Vagina (tissue), 2 donors: ENCODE measurements at regions not wholly inside any gene's neighbourhood (a gene's known extent, or its start where the extent isn't known, plus 50 kb on each side); places are given as distances from the start of the nearest gene placed in this dataset.

Experiments used
- DNase-seq, 2 donors: peaks; one replicate each; pipeline ENCODE4 v3.0.0-alpha.2; 2017; ENCODE audit errors: extremely low spot score in 2 of 2
- H3K27ac ChIP-seq: fragments of 200-600 bp; sonication (generic); one replicate; pipeline ENCODE4 v1.5.1; 2019
- H3K27me3 ChIP-seq: fragments of 200-600 bp; sonication (generic); one replicate; pipeline ENCODE4 v1.5.1; 2019
- H3K36me3 ChIP-seq, 2 donors: fragments of 200-600 bp; sonication (generic); one replicate each; pipeline ENCODE4 v1.5.1; 2017 to 2019
- H3K4me1 ChIP-seq: fragments of 200-600 bp; sonication (generic); one replicate; pipeline ENCODE4 v1.5.1; 2019
- H3K4me3 ChIP-seq, 2 donors: fragments of 200-600 bp; sonication (generic); 1 replicate in 1 of 2; 2 replicates in 1 of 2; pipeline ENCODE4 v1.5.1; 2016 to 2019
- H3K9me3 ChIP-seq: fragments of 200-600 bp; sonication (generic); one replicate; pipeline ENCODE4 v1.5.1; 2019
- POLR2A ChIP-seq, 2 donors: fragments of 450-650 bp; IDR thresholded peaks; one replicate each; pipeline ENCODE4 v1.6.1; 2017; ENCODE audit warnings: antibody characterized with exemption in 2 of 2, mild to moderate bottlenecking in 2 of 2, moderate library complexity in 2 of 2
- POLR2AphosphoS5 ChIP-seq, 2 donors: sonication (generic); formaldehyde crosslinking; IDR thresholded peaks; one replicate each; pipeline ENCODE4 v1.9.0; 2017; ENCODE audit warnings: antibody characterized with exemption in 2 of 2, mild to moderate bottlenecking in 2 of 2, low read depth in 1 of 2; ENCODE audit not compliant: insufficient read depth in 1 of 2
- intact Hi-C: fragments of 100-400 bp; cut with DNase I; formaldehyde crosslinking; loops from one replicate; pipeline ENCODE4 v1.15.1; 2023
- TF ChIP-seq, protein P1 (sequence below), 3 experiments: fragments of 450-650 bp in 2 of 3; fragments of 200-600 bp in 1 of 3; sonication (generic) in 1 of 3; IDR thresholded peaks; one replicate each; pipeline ENCODE4 v1.5.1; 2017 to 2019; ENCODE audit warnings: antibody characterized with exemption in 3 of 3, mild to moderate bottlenecking in 2 of 3, moderate library complexity in 2 of 3

- no peaks in the 10 kb centered on the region for H3K4me1 ChIP-seq
- H3K27ac ChIP-seq, result no peak overlapping the region
- H3K36me3 ChIP-seq, result no peaks in the 10 kb centered on the region
- intact Hi-C loops, result no loop called here
- DNase-seq, result no peak
- TF ChIP-seq, protein P1, sequence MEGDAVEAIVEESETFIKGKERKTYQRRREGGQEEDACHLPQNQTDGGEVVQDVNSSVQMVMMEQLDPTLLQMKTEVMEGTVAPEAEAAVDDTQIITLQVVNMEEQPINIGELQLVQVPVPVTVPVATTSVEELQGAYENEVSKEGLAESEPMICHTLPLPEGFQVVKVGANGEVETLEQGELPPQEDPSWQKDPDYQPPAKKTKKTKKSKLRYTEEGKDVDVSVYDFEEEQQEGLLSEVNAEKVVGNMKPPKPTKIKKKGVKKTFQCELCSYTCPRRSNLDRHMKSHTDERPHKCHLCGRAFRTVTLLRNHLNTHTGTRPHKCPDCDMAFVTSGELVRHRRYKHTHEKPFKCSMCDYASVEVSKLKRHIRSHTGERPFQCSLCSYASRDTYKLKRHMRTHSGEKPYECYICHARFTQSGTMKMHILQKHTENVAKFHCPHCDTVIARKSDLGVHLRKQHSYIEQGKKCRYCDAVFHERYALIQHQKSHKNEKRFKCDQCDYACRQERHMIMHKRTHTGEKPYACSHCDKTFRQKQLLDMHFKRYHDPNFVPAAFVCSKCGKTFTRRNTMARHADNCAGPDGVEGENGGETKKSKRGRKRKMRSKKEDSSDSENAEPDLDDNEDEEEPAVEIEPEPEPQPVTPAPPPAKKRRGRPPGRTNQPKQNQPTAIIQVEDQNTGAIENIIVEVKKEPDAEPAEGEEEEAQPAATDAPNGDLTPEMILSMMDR (IDR thresholded peaks at IDR 0.05), result no peak
- no peak for TF ChIP-seq POLR2A (IDR thresholded peaks at IDR 0.05)
- TF ChIP-seq POLR2AphosphoS5 (IDR thresholded peaks at IDR 0.05; ENCODE audit: insufficient read depth in 1 of 2, low read depth in 1 of 2), result no peak
- no peaks in the 10 kb centered on the region for H3K27me3 ChIP-seq
- H3K4me3 ChIP-seq, result no peak overlapping the region
- H3K9me3 ChIP-seq, result no peaks in the 10 kb centered on the region
Measured at GRCh38 chr18:55838841-55839240, 250.8 kb upstream of the TCF4 start.

DNA sequence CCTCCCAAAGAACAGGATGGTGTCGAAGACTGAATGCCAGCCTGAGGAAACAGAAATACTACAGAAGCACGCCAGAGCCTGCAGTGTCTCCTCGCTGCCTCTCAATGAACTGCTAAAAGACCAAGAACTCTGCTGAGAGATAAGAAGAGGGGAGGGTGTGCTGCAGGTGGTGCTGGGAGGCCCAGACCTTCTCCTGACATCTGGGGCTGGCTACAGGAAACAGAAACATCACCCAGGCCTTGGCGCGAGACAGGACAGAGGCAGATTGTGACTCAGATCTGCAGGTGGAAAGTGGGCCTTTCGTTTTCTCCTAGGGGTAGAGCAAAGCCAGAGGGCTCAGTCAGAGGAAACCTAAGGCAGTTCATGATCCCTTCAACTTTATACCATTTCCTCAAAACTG is 250.3 kb upstream of the TCF4 start:
- Histone ChIP-seq H3K36me3 (no peaks in the 10 kb centered on the region), H3K27me3 (no peaks in the 10 kb centered on the region), H3K4me3 (no peak overlapping the region), H3K4me1 (no peaks in the 10 kb centered on the region), H3K27ac (no peak overlapping the region), H3K9me3 (no peaks in the 10 kb centered on the region)
- TF ChIP-seq POLR2A (IDR thresholded peaks at IDR 0.05) (no peak), POLR2AphosphoS5 (IDR thresholded peaks at IDR 0.05; ENCODE audit: insufficient read depth in 1 of 2, low read depth in 1 of 2) (no peak)
- TF ChIP-seq, protein P1 (IDR thresholded peaks at IDR 0.05), result no peak
- intact Hi-C loops, result no loop called here
- no peak for DNase-seq

GRCh38 chr18:55833543-55833942 is 245.6 kb upstream of the TCF4 start:
- no peaks in the 10 kb centered on the region for H3K27me3 ChIP-seq
- DNase-seq, result no peak
- no peak overlapping the region for H3K27ac ChIP-seq
- no peaks in the 10 kb centered on the region for H3K36me3 ChIP-seq
- no peak overlapping the region for H3K4me3 ChIP-seq
- no peaks in the 10 kb centered on the region for H3K4me1 ChIP-seq
- intact Hi-C loops, result no loop called here
- H3K9me3 ChIP-seq, result no peaks in the 10 kb centered on the region
- TF ChIP-seq, protein P1 (IDR thresholded peaks at IDR 0.05), result no peak
- no peak for TF ChIP-seq POLR2A (IDR thresholded peaks at IDR 0.05)
- TF ChIP-seq POLR2AphosphoS5 (IDR thresholded peaks at IDR 0.05; ENCODE audit: insufficient read depth in 1 of 2, low read depth in 1 of 2), result no peak

DNA sequence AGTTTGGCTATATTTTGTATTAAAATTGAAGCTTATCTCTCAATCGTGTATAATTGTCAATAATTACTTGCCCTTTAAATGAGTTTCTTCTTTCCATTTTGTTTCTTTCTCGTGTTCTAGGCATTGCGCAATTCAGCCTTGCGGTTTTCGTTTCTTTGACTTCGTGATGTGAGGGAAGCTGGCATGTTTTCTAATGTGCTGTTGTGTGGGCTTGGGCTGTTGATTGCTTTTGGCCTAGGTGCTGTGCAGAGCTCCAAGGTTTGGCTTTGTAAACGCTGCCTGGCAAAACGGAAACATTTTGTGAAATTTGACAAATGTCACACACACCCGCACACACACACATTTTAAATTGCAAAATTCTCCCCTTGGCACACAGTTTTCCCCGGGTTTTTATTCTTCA is 242.6 kb upstream of the TCF4 start:
- TF ChIP-seq POLR2A (IDR thresholded peaks at IDR 0.05) (no peak), POLR2AphosphoS5 (IDR thresholded peaks at IDR 0.05; ENCODE audit: insufficient read depth in 1 of 2, low read depth in 1 of 2) (no peak)
- TF ChIP-seq, protein P1 (IDR thresholded peaks at IDR 0.05), result no peak
- intact Hi-C loops, result no loop called here
- no peak for DNase-seq
- no peak overlapping the region for H3K4me3 ChIP-seq
- H3K27ac ChIP-seq, result no peak overlapping the region
- no peaks in the 10 kb centered on the region for H3K27me3 ChIP-seq
- no peaks in the 10 kb centered on the region for H3K9me3 ChIP-seq
- H3K36me3 ChIP-seq, result no peaks in the 10 kb centered on the region
- no peaks in the 10 kb centered on the region for H3K4me1 ChIP-seq

GRCh38 chr18:55821219-55821618 is 233.2 kb upstream of the TCF4 start:
- no peak for DNase-seq
- Histone ChIP-seq H3K4me1 (no peaks in the 10 kb centered on the region), H3K36me3 (no peaks in the 10 kb centered on the region), H3K27me3 (no peaks in the 10 kb centered on the region), H3K4me3 (no peak overlapping the region), H3K9me3 (peaks cover 3% of the 10 kb centered on the region), H3K27ac (no peak overlapping the region)
- intact Hi-C loops, result no loop called here
- no peak for TF ChIP-seq POLR2A (IDR thresholded peaks at IDR 0.05)
- TF ChIP-seq, protein P1 (IDR thresholded peaks at IDR 0.05), result no peak
- TF ChIP-seq POLR2AphosphoS5 (IDR thresholded peaks at IDR 0.05; ENCODE audit: insufficient read depth in 1 of 2, low read depth in 1 of 2), result no peak
